Thoracic aorta (tissue), 2 donors: ENCODE measurements at regions not wholly inside any gene's neighbourhood (a gene's known extent, or its start where the extent isn't known, plus 50 kb on each side); places are given as distances from the start of the nearest gene placed in this dataset.

ENCODE experiments used
- ATAC-seq: fragments of 150-250 bp; one replicate; pipeline ENCODE4 v1.8.0; 2017; ENCODE audit warnings: low read depth; ENCODE audit not compliant: insufficient number of reproducible peaks, low FRiP score
- DNase-seq: peaks from one replicate; pipeline ENCODE4 v3.0.0-alpha.2; 2020; ENCODE audit warnings: low spot score
- H3K27ac ChIP-seq, 2 donors: fragments of 200-600 bp; sonication (generic); 1 replicate in 1 of 2; 2 replicates in 1 of 2; pipeline ENCODE4 v1.5.1; 2016; ENCODE audit warnings: mild to moderate bottlenecking in 2 of 2, moderate library complexity in 2 of 2
- H3K27me3 ChIP-seq: fragments of 200-600 bp; sonication (generic); replicated peaks from 2 replicates; pipeline ENCODE4 v1.6.0; 2016; ENCODE audit warnings: mild to moderate bottlenecking; ENCODE audit not compliant: insufficient read depth
- H3K36me3 ChIP-seq: fragments of 200-600 bp; sonication (generic); one replicate; pipeline ENCODE4 v1.5.1; 2016
- H3K4me1 ChIP-seq, 2 donors: fragments of 200-600 bp; sonication (generic); 1 replicate in 1 of 2; 2 replicates in 1 of 2; pipeline versions ENCODE4 v1.5.1 to v1.6.0; 2016; ENCODE audit warnings: low read depth in 2 of 2, mild to moderate bottlenecking in 1 of 2; ENCODE audit not compliant: control insufficient read depth in 1 of 2
- H3K4me3 ChIP-seq: fragments of 200-600 bp; sonication (generic); 2 replicates; pipeline ENCODE4 v1.5.1; 2016; ENCODE audit warnings: mild to moderate bottlenecking
- H3K9me3 ChIP-seq: fragments of 200-600 bp; sonication (generic); 2 replicates; pipeline ENCODE4 v1.5.1; 2016
- CTCF ChIP-seq: fragments of 200-600 bp; sonication (generic); IDR thresholded peaks from one replicate; pipeline ENCODE4 v1.5.1; 2019; ENCODE audit warnings: antibody characterized with exemption

- no peaks in the 10 kb centered on the region for H3K9me3 ChIP-seq
- H3K27me3 ChIP-seq = no peaks in the 10 kb centered on the region
- no peak for TF ChIP-seq CTCF
- ATAC-seq = no peak
- DNase-seq = no peak
- no peaks in the 10 kb centered on the region for H3K36me3 ChIP-seq
- H3K4me3 ChIP-seq = no peak overlapping the region
- no peak overlapping the region for H3K27ac ChIP-seq
- peaks cover 0 to 26% of the 10 kb centered on the region in 2 donors for H3K4me1 ChIP-seq
Observed at GRCh38 chr5:15321776-15322175, 178.2 kb upstream of the FBXL7 start.

- no peak for TF ChIP-seq CTCF
- DNase-seq (no peak), ATAC-seq (no peak)
- H3K27me3 ChIP-seq = no peaks in the 10 kb centered on the region
- H3K4me1 ChIP-seq = peaks cover 0 to 20% of the 10 kb centered on the region in 2 donors
- H3K27ac ChIP-seq = no peak overlapping the region
- H3K9me3 ChIP-seq = no peaks in the 10 kb centered on the region
- no peak overlapping the region for H3K4me3 ChIP-seq
- H3K36me3 ChIP-seq = no peaks in the 10 kb centered on the region
Observed at GRCh38 chr5:15320871-15321270, 179.1 kb upstream of the FBXL7 start.

GRCh38 chr5:15304914-15305834 lies 194.8 kb upstream of the FBXL7 start:
- no peak for ATAC-seq
- TF ChIP-seq CTCF = no peak
- no peak overlapping the region for H3K4me3 ChIP-seq
- H3K27me3 ChIP-seq = no peaks in the 10 kb centered on the region
- no peak for DNase-seq
- no peaks in the 10 kb centered on the region for H3K9me3 ChIP-seq
- no peaks in the 10 kb centered on the region for H3K36me3 ChIP-seq
- H3K27ac ChIP-seq = no peak overlapping the region
- peaks cover 0 to 4% of the 10 kb centered on the region in 2 donors for H3K4me1 ChIP-seq

- no peak for ATAC-seq
- H3K4me1 ChIP-seq = peaks cover 0 to 4% of the 10 kb centered on the region in 2 donors
Observed at GRCh38 chr5:15304066-15304731, 195.8 kb upstream of the FBXL7 start.

More at GRCh38 chr5:15304066-15304731, 195.8 kb upstream of the FBXL7 start:
- DNase-seq = no peak
- no peak for TF ChIP-seq CTCF
- H3K4me3 ChIP-seq = no peak overlapping the region
- no peaks in the 10 kb centered on the region for H3K27me3 ChIP-seq
- H3K36me3 ChIP-seq = no peaks in the 10 kb centered on the region
- no peak overlapping the region for H3K27ac ChIP-seq
- H3K9me3 ChIP-seq = no peaks in the 10 kb centered on the region
